ENCODE measurements at regions not wholly inside any gene's neighbourhood (a gene's known extent, or its start where the extent isn't known, plus 50 kb on each side); places are given as distances from the start of the nearest gene placed in this dataset.
"Not testable (repeated sequence)": the region's sequence is repeated elsewhere in the genome, so short reads cannot be mapped to it uniquely, and the experiment has no call there.

DNA sequence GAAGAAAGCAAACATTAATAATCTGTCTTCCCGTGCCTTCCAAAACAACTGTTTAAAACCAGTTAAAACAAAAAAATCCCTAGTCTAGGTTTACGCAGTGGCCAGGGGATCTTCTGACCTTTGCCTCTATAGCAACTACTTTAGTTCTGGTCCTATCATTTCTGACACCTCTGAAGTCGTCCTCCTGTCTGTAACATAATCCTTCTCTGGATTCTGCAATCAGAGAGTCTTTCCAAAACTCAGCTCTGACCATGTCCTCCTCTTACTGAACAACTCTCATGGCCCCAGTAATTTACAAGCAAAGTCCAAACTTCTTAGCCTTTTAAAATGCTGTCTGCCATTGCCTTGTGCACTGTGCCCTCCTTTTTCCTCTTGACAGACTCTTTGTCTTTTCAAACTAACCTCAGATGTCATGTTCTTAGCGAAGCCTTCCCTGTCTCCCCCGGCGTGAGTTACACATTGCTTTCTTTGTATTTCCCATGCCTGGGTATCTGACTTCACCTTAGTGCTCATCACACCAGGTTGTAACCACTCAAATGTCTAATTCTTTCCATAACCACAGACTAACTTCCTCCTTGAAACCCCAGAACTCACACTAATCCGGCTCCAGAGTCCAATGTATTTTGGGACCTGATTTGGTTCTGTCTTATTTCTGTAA, 105.2 kb upstream of the BNIP2 start:
- Histone ChIP-seq H3K4me3 (ENCODE audit: low read length in 2 of 2) (no peak overlapping the region), H3K27ac (ENCODE audit: low read depth in 2 of 2, low read length in 2 of 2) (no peak overlapping the region), H3K27me3 (ENCODE audit: control insufficient read depth in 2 of 2, insufficient read depth in 2 of 2, low read length in 2 of 2) (peaks cover 4 to 19% of the 10 kb centered on the region in 2 donors), H3K36me3 (ENCODE audit: control insufficient read depth in 2 of 2, insufficient read depth in 2 of 2, low read length in 2 of 2) (no peaks in the 10 kb centered on the region), H3K4me1 (ENCODE audit: control insufficient read depth in 2 of 2, insufficient read depth in 2 of 2, low read length in 2 of 2) (no peaks in the 10 kb centered on the region), H3K9ac (ENCODE audit: low read depth in 1 of 2, low read length in 2 of 2) (no peak overlapping the region), H3K9me3 (ENCODE audit: control insufficient read depth in 2 of 2, low read length in 2 of 2) (no peaks in the 10 kb centered on the region)

DNA sequence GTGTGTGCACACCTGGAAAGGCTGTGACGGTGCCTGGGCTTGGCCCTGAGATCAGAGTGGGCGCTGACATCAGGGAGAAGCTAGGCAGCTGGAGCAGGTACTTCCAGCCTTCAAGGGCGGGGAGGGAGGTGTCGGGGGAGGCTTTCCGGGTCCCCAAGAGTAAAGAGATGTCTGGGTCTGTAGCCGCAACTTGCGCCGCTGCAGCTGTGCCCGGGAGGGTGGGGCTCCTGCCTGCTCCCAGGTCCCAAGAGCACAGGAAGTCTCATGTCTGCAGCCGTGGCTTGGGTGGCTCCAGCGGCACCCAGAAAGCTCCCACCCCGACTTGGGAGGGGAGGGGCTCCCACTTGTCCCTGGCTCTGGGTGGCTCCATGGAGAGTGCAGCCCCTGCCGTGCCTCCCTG, 103.2 kb upstream of the BNIP2 start:
- no peaks in the 10 kb centered on the region for H3K4me1 ChIP-seq (ENCODE audit: control insufficient read depth in 2 of 2, insufficient read depth in 2 of 2, low read length in 2 of 2)
- no peak overlapping the region for H3K27ac ChIP-seq (ENCODE audit: low read depth in 2 of 2, low read length in 2 of 2)
- H3K4me3 ChIP-seq (ENCODE audit: low read length in 2 of 2) = no peak overlapping the region
- H3K36me3 ChIP-seq (ENCODE audit: control insufficient read depth in 2 of 2, insufficient read depth in 2 of 2, low read length in 2 of 2) = no peaks in the 10 kb centered on the region
- no peak overlapping the region for H3K9ac ChIP-seq (ENCODE audit: low read depth in 1 of 2, low read length in 2 of 2)
- H3K9me3 ChIP-seq (ENCODE audit: control insufficient read depth in 2 of 2, low read length in 2 of 2) = no peaks in the 10 kb centered on the region
- peaks cover 4 to 19% of the 10 kb centered on the region in 2 donors for H3K27me3 ChIP-seq (ENCODE audit: control insufficient read depth in 2 of 2, insufficient read depth in 2 of 2, low read length in 2 of 2)

DNA sequence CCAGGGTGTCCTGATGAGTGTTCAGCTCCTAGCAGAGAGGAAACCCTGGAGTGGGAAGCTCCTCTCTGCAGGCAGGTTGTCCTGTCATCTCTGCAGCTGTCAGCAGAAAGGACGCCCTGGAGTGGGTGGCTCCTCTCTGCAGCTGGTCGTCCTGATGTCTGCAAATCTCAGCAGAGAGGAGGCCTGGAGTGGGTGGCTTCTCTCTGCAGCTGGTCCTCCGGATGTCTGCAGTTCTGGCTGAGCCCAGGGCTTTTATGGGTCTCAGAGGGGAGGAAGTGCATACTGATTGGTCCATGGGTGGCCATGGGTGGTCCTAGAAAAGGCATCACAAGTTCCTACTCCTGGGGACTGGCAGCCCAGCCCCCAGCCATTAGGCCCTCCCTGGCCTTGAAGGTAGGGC, 102.6 kb upstream of the BNIP2 start:
- Histone ChIP-seq H3K9me3 (ENCODE audit: control insufficient read depth in 2 of 2, low read length in 2 of 2) (no peaks in the 10 kb centered on the region), H3K36me3 (ENCODE audit: control insufficient read depth in 2 of 2, insufficient read depth in 2 of 2, low read length in 2 of 2) (no peaks in the 10 kb centered on the region), H3K4me3 (ENCODE audit: low read length in 2 of 2) (no peak overlapping the region), H3K27me3 (ENCODE audit: control insufficient read depth in 2 of 2, insufficient read depth in 2 of 2, low read length in 2 of 2) (peaks cover 4 to 19% of the 10 kb centered on the region in 2 donors), H3K9ac (ENCODE audit: low read depth in 1 of 2, low read length in 2 of 2) (no peak overlapping the region), H3K27ac (ENCODE audit: low read depth in 2 of 2, low read length in 2 of 2) (no peak overlapping the region), H3K4me1 (ENCODE audit: control insufficient read depth in 2 of 2, insufficient read depth in 2 of 2, low read length in 2 of 2) (no peaks in the 10 kb centered on the region)

- H3K4me3 ChIP-seq (ENCODE audit: low read length in 2 of 2) = no peak overlapping the region
- no peak overlapping the region for H3K27ac ChIP-seq (ENCODE audit: low read depth in 2 of 2, low read length in 2 of 2)
- H3K36me3 ChIP-seq (ENCODE audit: control insufficient read depth in 2 of 2, insufficient read depth in 2 of 2, low read length in 2 of 2) = no peaks in the 10 kb centered on the region
- no peak overlapping the region for H3K9ac ChIP-seq (ENCODE audit: low read depth in 1 of 2, low read length in 2 of 2)
- no peaks in the 10 kb centered on the region for H3K9me3 ChIP-seq (ENCODE audit: control insufficient read depth in 2 of 2, low read length in 2 of 2)
- H3K27me3 ChIP-seq (ENCODE audit: control insufficient read depth in 2 of 2, insufficient read depth in 2 of 2, low read length in 2 of 2) = peaks cover 4 to 19% of the 10 kb centered on the region in 2 donors
- H3K4me1 ChIP-seq (ENCODE audit: control insufficient read depth in 2 of 2, insufficient read depth in 2 of 2, low read length in 2 of 2) = no peaks in the 10 kb centered on the region
Measured at GRCh38 chr15:59791079-59791478, 102.0 kb upstream of the BNIP2 start.

DNA sequence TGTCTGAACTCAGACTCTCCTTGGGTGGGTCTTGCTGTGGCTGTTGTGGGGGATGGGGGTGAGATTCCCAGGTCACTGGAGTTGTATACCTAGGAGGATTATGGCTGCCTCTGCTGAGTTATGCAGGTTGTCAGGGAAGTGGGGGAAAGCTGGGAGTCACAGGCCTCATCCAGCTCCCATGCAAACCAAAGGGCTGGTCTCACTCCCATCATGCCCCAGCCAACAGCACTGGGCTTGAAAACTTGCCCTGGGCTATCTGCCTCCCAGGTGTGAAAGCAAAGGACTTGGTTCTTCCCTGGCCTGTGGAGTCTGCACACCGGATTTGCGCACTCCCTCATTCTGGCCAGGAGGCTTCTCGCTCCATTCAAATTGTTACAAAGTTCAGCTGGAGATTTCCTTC, 97.3 kb upstream of the BNIP2 start:
- not testable (repeated sequence) for H3K27ac ChIP-seq (ENCODE audit: low read depth in 2 of 2, low read length in 2 of 2); H3K4me3 ChIP-seq (ENCODE audit: low read length in 2 of 2); H3K36me3 ChIP-seq (ENCODE audit: control insufficient read depth in 2 of 2, insufficient read depth in 2 of 2, low read length in 2 of 2); H3K9ac ChIP-seq (ENCODE audit: low read depth in 1 of 2, low read length in 2 of 2); H3K4me1 ChIP-seq (ENCODE audit: control insufficient read depth in 2 of 2, insufficient read depth in 2 of 2, low read length in 2 of 2); H3K9me3 ChIP-seq (ENCODE audit: control insufficient read depth in 2 of 2, low read length in 2 of 2); H3K27me3 ChIP-seq (ENCODE audit: control insufficient read depth in 2 of 2, insufficient read depth in 2 of 2, low read length in 2 of 2)

- not testable (repeated sequence) for H3K27me3 ChIP-seq (ENCODE audit: control insufficient read depth in 2 of 2, insufficient read depth in 2 of 2, low read length in 2 of 2); H3K27ac ChIP-seq (ENCODE audit: low read depth in 2 of 2, low read length in 2 of 2); H3K4me1 ChIP-seq (ENCODE audit: control insufficient read depth in 2 of 2, insufficient read depth in 2 of 2, low read length in 2 of 2); H3K36me3 ChIP-seq (ENCODE audit: control insufficient read depth in 2 of 2, insufficient read depth in 2 of 2, low read length in 2 of 2); H3K9me3 ChIP-seq (ENCODE audit: control insufficient read depth in 2 of 2, low read length in 2 of 2); H3K9ac ChIP-seq (ENCODE audit: low read depth in 1 of 2, low read length in 2 of 2); H3K4me3 ChIP-seq (ENCODE audit: low read length in 2 of 2)
Measured at GRCh38 chr15:59785981-59786380, 96.9 kb upstream of the BNIP2 start.

GRCh38 chr15:59783774-59784520, 94.8 kb upstream of the BNIP2 start:
- not testable (repeated sequence) for H3K9me3 ChIP-seq (ENCODE audit: control insufficient read depth in 2 of 2, low read length in 2 of 2); H3K27me3 ChIP-seq (ENCODE audit: control insufficient read depth in 2 of 2, insufficient read depth in 2 of 2, low read length in 2 of 2); H3K36me3 ChIP-seq (ENCODE audit: control insufficient read depth in 2 of 2, insufficient read depth in 2 of 2, low read length in 2 of 2); H3K4me3 ChIP-seq (ENCODE audit: low read length in 2 of 2); H3K4me1 ChIP-seq (ENCODE audit: control insufficient read depth in 2 of 2, insufficient read depth in 2 of 2, low read length in 2 of 2); H3K9ac ChIP-seq (ENCODE audit: low read depth in 1 of 2, low read length in 2 of 2); H3K27ac ChIP-seq (ENCODE audit: low read depth in 2 of 2, low read length in 2 of 2)

DNA sequence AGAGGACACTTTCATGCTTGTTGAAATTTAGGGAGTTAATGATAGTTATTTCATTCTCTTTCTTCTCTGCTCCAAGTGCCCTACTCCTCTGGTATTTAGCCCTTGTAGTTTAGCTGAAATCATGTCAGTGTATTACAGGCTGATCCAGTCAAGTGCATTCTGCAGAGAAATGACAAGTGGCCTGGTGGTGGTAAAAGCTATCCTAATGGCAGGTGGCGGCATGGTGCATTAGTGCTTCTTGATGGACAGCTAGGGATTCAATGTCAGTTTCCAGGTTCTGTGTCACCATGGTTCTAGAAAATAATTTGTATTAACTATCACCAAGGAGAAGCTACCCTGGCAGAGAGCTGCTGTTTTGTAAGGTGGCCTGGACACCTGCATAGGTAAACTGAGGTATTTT, 90.0 kb upstream of the BNIP2 start:
- H3K9me3 ChIP-seq (ENCODE audit: control insufficient read depth in 2 of 2, low read length in 2 of 2) = no peaks in the 10 kb centered on the region

DNA sequence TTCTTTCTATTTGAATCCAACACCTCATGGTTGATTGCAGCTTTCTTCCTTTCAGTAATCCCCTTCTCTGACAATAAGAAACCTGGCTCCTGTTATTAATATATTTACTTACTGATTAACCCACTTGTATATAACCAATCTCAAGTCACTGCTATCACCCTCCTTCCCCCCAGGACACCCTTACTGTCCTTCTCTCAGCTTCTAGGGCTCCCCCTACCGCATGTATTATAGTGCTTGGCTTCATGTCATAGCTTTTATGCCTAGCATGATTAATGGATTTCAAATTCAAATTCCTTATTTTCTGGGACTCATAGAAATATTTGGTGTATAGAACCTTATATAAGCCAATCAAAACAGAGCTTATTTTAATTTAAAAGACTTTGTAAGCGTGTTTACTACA, 75.7 kb upstream of the BNIP2 start:
- H3K4me1 ChIP-seq (ENCODE audit: control insufficient read depth in 2 of 2, insufficient read depth in 2 of 2, low read length in 2 of 2) = no peaks in the 10 kb centered on the region
- H3K36me3 ChIP-seq (ENCODE audit: control insufficient read depth in 2 of 2, insufficient read depth in 2 of 2, low read length in 2 of 2) = no peaks in the 10 kb centered on the region
- no peak overlapping the region for H3K27ac ChIP-seq (ENCODE audit: low read depth in 2 of 2, low read length in 2 of 2)
- no peak overlapping the region for H3K4me3 ChIP-seq (ENCODE audit: low read length in 2 of 2)
- no peaks in the 10 kb centered on the region for H3K9me3 ChIP-seq (ENCODE audit: control insufficient read depth in 2 of 2, low read length in 2 of 2)
- H3K9ac ChIP-seq (ENCODE audit: low read depth in 1 of 2, low read length in 2 of 2) = no peak overlapping the region
- no peaks in the 10 kb centered on the region for H3K27me3 ChIP-seq (ENCODE audit: control insufficient read depth in 2 of 2, insufficient read depth in 2 of 2, low read length in 2 of 2)

More for the DNA sequence above, 90.0 kb upstream of the BNIP2 start:
- no peaks in the 10 kb centered on the region for H3K4me1 ChIP-seq (ENCODE audit: control insufficient read depth in 2 of 2, insufficient read depth in 2 of 2, low read length in 2 of 2)
- H3K9ac ChIP-seq (ENCODE audit: low read depth in 1 of 2, low read length in 2 of 2) = no peak overlapping the region
- no peak overlapping the region for H3K4me3 ChIP-seq (ENCODE audit: low read length in 2 of 2)
- no peaks in the 10 kb centered on the region for H3K27me3 ChIP-seq (ENCODE audit: control insufficient read depth in 2 of 2, insufficient read depth in 2 of 2, low read length in 2 of 2)
- no peaks in the 10 kb centered on the region for H3K36me3 ChIP-seq (ENCODE audit: control insufficient read depth in 2 of 2, insufficient read depth in 2 of 2, low read length in 2 of 2)
- H3K27ac ChIP-seq (ENCODE audit: low read depth in 2 of 2, low read length in 2 of 2) = no peak overlapping the region

DNA sequence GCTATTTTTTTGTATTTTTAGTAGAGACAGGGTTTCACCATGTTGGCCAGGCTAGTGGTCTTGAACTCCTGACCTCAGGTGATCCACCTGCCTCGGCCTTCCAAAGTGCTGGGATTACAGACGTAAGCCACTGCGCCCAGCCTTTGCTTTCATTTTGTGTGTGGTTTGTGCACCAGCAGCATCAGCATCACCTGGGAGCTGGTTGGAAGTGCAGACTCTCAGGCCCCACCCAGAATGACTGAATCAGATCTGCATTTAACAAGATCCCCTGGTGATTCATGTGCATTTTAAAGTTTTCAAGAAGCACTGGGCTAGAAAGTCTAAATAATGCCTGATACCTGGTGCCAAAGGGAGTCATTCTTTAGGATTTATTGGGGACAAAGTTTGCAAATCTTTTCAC, 73.4 kb upstream of the BNIP2 start:
- H3K36me3 ChIP-seq (ENCODE audit: control insufficient read depth in 2 of 2, insufficient read depth in 2 of 2, low read length in 2 of 2) = no peaks in the 10 kb centered on the region
- H3K4me1 ChIP-seq (ENCODE audit: control insufficient read depth in 2 of 2, insufficient read depth in 2 of 2, low read length in 2 of 2) = no peaks in the 10 kb centered on the region
- no peak overlapping the region for H3K4me3 ChIP-seq (ENCODE audit: low read length in 2 of 2)
- H3K27ac ChIP-seq (ENCODE audit: low read depth in 2 of 2, low read length in 2 of 2) = no peak overlapping the region
- H3K9me3 ChIP-seq (ENCODE audit: control insufficient read depth in 2 of 2, low read length in 2 of 2) = no peaks in the 10 kb centered on the region
- no peak overlapping the region for H3K9ac ChIP-seq (ENCODE audit: low read depth in 1 of 2, low read length in 2 of 2)
- H3K27me3 ChIP-seq (ENCODE audit: control insufficient read depth in 2 of 2, insufficient read depth in 2 of 2, low read length in 2 of 2) = no peaks in the 10 kb centered on the region
